Neural cell (in vitro differentiated cells): ENCODE measurements at regions not wholly inside any gene's neighbourhood (a gene's known extent, or its start where the extent isn't known, plus 50 kb on each side); places are given as distances from the start of the nearest gene placed in this dataset.
"Not testable (repeated sequence)": the region's sequence is repeated elsewhere in the genome, so short reads cannot be mapped to it uniquely, and the experiment has no call there.

Experiments used
- H2AFZ ChIP-seq: fragments of 200-600, 300-800 bp; sonication (generic), shearing (Covaris generic); 2 replicates; pipeline ENCODE4 v1.6.0; 2014; ENCODE audit warnings: low read depth, mild to moderate bottlenecking, antibody characterized with exemption, low read length, moderate library complexity
- H3F3A ChIP-seq: fragments of 200-600 bp; shearing (Covaris generic); 2 replicates; pipeline ENCODE4 v1.6.1; 2016; ENCODE audit warnings: mild to moderate bottlenecking, moderate library complexity, mixed read lengths, antibody characterized with exemption, low read length; ENCODE audit not compliant: insufficient read depth, poor library complexity, severe bottlenecking
- H3K27ac ChIP-seq: fragments of 200-600, 300-800 bp; sonication (generic), shearing (Covaris generic); 2 replicates; pipeline ENCODE4 v1.5.1; 2014; ENCODE audit warnings: mild to moderate bottlenecking, low read length, moderate library complexity
- H3K27me3 ChIP-seq: fragments of 300-800, 200-600 bp; sonication (generic), shearing (Covaris generic); 2 replicates; pipeline ENCODE4 v1.6.0; 2014; ENCODE audit warnings: mild to moderate bottlenecking, low read depth, low read length, moderate library complexity; ENCODE audit not compliant: insufficient read depth
- H3K36me3 ChIP-seq: fragments of 300-800, 200-600 bp; sonication (generic), shearing (Covaris generic); 2 replicates; pipeline ENCODE4 v1.5.1; 2014; ENCODE audit warnings: mild to moderate bottlenecking, antibody characterized with exemption, low read length, moderate library complexity; ENCODE audit not compliant: insufficient read depth
- H3K4me2 ChIP-seq: fragments of 300-800, 200-600 bp; sonication (generic), shearing (Covaris generic); 2 replicates; pipeline ENCODE4 v1.6.0; 2014; ENCODE audit warnings: mild to moderate bottlenecking, low read length
- H3K4me3 ChIP-seq: fragments of 300-800, 200-600 bp; sonication (generic), shearing (Covaris generic); 2 replicates; pipeline ENCODE4 v1.5.1; 2014; ENCODE audit warnings: mild to moderate bottlenecking, low read length, moderate library complexity
- H3K79me2 ChIP-seq: fragments of 200-600 bp; shearing (Covaris generic); replicated peaks from 2 replicates; pipeline ENCODE4 v1.6.0; 2014; ENCODE audit warnings: mild to moderate bottlenecking, low read length, moderate library complexity; ENCODE audit not compliant: insufficient read depth
- H3K9ac ChIP-seq: fragments of 300-800, 200-600 bp; sonication (generic), shearing (Covaris generic); 2 replicates; pipeline ENCODE4 v1.6.1; 2016; ENCODE audit warnings: mild to moderate bottlenecking, low read length, mixed read lengths
- H3K9me2 ChIP-seq: fragments of 200-600 bp; shearing (Covaris generic); 2 replicates; pipeline ENCODE4 v1.6.1; 2016; ENCODE audit warnings: mild to moderate bottlenecking, low read length, mixed read lengths; ENCODE audit not compliant: insufficient read depth
- H3K9me3 ChIP-seq: fragments of 200-600, 300-800 bp; sonication (generic), shearing (Covaris generic); 2 replicates; pipeline ENCODE4 v1.6.1; 2016; ENCODE audit warnings: mild to moderate bottlenecking, mixed run types, low read length, moderate library complexity, mixed read lengths
- H4K20me1 ChIP-seq: fragments of 200-600 bp; shearing (Covaris generic); 2 replicates; pipeline ENCODE4 v1.6.1; 2016; ENCODE audit warnings: mild to moderate bottlenecking, mixed run types; ENCODE audit not compliant: insufficient read depth
- CTCF ChIP-seq: fragments of 450-650 bp; IDR thresholded peaks from 2 replicates; pipeline ENCODE4 v1.5.1; 2014; ENCODE audit warnings: antibody characterized with exemption, mild to moderate bottlenecking, moderate library complexity; ENCODE audit not compliant: poor library complexity, severe bottlenecking
- EP300 ChIP-seq: fragments of 450-650 bp; conservative IDR thresholded peaks from 2 replicates; pipeline ENCODE4 v1.6.1; 2014; ENCODE audit warnings: antibody characterized with exemption, mild to moderate bottlenecking, moderate library complexity; ENCODE audit not compliant: poor library complexity, severe bottlenecking
- EZH2 ChIP-seq: fragments of 200-600, 300-800 bp; shearing (Covaris generic), sonication (generic); IDR thresholded peaks from 2 replicates; pipeline ENCODE4 v1.6.1; 2014; ENCODE audit warnings: antibody characterized with exemption, low read length, borderline replicate concordance, mild to moderate bottlenecking; ENCODE audit not compliant: insufficient read depth, poor library complexity, severe bottlenecking
- MXI1 ChIP-seq: fragments of 450-650 bp; conservative IDR thresholded peaks from 2 replicates; pipeline ENCODE4 v1.6.1; 2014; ENCODE audit warnings: antibody characterized with exemption, mild to moderate bottlenecking; ENCODE audit not compliant: poor library complexity, severe bottlenecking
- POLR2AphosphoS5 ChIP-seq: IDR thresholded peaks from 2 replicates; pipeline ENCODE4 v1.6.1; 2012
- RAD21 ChIP-seq: fragments of 450-650 bp; conservative IDR thresholded peaks from 2 replicates; pipeline ENCODE4 v1.6.1; 2014; ENCODE audit warnings: antibody characterized with exemption, mild to moderate bottlenecking, moderate library complexity
- SMC3 ChIP-seq: fragments of 450-650 bp; conservative IDR thresholded peaks from 2 replicates; pipeline ENCODE4 v1.6.1; 2014; ENCODE audit warnings: antibody characterized with exemption, mild to moderate bottlenecking, moderate library complexity; ENCODE audit not compliant: poor library complexity
- TAF1 ChIP-seq: IDR thresholded peaks from 2 replicates; pipeline ENCODE4 v1.6.1; 2012; ENCODE audit warnings: low read depth
- TF ChIP-seq, protein P1 (sequence below): IDR thresholded peaks from 2 replicates; pipeline ENCODE4 v1.6.1; 2012; ENCODE audit warnings: borderline replicate concordance

GRCh38 chrX:131649741-131650140 lies 105.9 kb downstream of the OR13H1 start:
- Histone ChIP-seq H3K9ac (no peak overlapping the region), H3K27me3 (no peaks in the 10 kb centered on the region)
- no peak for TF ChIP-seq EZH2
- TF ChIP-seq SMC3 = no peak
- no peak for TF ChIP-seq POLR2AphosphoS5
- TF ChIP-seq MXI1 = no peak
- no peak for TF ChIP-seq TAF1
- no peak for TF ChIP-seq EP300
- TF ChIP-seq RAD21 = no peak
- TF ChIP-seq, protein P1, sequence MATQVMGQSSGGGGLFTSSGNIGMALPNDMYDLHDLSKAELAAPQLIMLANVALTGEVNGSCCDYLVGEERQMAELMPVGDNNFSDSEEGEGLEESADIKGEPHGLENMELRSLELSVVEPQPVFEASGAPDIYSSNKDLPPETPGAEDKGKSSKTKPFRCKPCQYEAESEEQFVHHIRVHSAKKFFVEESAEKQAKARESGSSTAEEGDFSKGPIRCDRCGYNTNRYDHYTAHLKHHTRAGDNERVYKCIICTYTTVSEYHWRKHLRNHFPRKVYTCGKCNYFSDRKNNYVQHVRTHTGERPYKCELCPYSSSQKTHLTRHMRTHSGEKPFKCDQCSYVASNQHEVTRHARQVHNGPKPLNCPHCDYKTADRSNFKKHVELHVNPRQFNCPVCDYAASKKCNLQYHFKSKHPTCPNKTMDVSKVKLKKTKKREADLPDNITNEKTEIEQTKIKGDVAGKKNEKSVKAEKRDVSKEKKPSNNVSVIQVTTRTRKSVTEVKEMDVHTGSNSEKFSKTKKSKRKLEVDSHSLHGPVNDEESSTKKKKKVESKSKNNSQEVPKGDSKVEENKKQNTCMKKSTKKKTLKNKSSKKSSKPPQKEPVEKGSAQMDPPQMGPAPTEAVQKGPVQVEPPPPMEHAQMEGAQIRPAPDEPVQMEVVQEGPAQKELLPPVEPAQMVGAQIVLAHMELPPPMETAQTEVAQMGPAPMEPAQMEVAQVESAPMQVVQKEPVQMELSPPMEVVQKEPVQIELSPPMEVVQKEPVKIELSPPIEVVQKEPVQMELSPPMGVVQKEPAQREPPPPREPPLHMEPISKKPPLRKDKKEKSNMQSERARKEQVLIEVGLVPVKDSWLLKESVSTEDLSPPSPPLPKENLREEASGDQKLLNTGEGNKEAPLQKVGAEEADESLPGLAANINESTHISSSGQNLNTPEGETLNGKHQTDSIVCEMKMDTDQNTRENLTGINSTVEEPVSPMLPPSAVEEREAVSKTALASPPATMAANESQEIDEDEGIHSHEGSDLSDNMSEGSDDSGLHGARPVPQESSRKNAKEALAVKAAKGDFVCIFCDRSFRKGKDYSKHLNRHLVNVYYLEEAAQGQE = no peak
- TF ChIP-seq CTCF = no peak

DNA sequence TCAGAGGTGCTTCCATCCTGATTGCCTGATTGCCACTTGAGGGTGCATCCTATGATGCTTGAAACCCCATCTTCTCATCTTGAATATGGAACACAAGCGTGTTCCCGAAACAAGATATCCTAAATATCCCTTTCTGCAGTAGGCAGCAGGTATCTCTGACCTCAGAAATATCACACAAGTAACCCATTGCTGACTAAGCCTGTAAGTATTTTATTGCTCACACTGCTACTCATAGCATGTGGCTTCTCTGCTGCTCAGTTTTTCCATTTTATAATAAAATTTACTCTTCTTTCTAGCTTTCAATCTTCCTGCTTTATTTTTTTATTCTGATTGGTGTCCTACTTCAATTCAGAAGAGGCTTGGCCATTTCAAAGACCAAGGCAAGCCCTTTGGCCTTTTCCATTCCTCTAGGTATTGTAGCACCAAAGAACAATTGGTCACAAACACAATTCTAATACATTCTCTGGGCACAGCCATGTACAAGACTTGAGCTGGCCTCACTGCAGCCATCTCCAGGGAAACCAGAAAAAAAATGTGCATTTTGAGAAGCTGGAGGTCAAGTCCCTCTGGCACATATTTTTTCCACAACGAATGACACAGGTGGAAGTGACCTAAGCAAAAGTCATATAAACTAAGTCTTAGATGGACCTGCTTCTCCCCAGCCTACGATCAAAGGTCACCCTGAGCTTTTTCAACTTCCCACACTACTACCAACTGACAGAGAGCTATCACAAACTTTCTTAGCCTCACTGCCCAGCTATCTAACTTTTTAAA lies 107.0 kb downstream of the OR13H1 start:
- no peaks in the 10 kb centered on the region for H3K79me2 ChIP-seq
- no peaks in the 10 kb centered on the region for H3F3A ChIP-seq
- H3K27ac ChIP-seq = no peak overlapping the region
- TF ChIP-seq SMC3 (no peak), EP300 (no peak), RAD21 (no peak), CTCF (no peak), TAF1 (no peak)
- no peak overlapping the region for H3K4me3 ChIP-seq
- no peak overlapping the region for H3K9ac ChIP-seq
- H3K27me3 ChIP-seq = no peaks in the 10 kb centered on the region
- H4K20me1 ChIP-seq = no peaks in the 10 kb centered on the region
- no peaks in the 10 kb centered on the region for H3K36me3 ChIP-seq
- no peaks in the 10 kb centered on the region for H3K9me3 ChIP-seq
- H3K9me2 ChIP-seq = no peaks in the 10 kb centered on the region
- no peak overlapping the region for H2AFZ ChIP-seq
- no peak overlapping the region for H3K4me2 ChIP-seq

More at GRCh38 chrX:131649741-131650140, 105.9 kb downstream of the OR13H1 start:
- H3K4me3 ChIP-seq = no peak overlapping the region
- no peaks in the 10 kb centered on the region for H3K36me3 ChIP-seq
- H3K9me3 ChIP-seq = no peaks in the 10 kb centered on the region
- no peak overlapping the region for H3K27ac ChIP-seq
- no peaks in the 10 kb centered on the region for H3F3A ChIP-seq
- H3K9me2 ChIP-seq = no peaks in the 10 kb centered on the region
- H4K20me1 ChIP-seq = no peaks in the 10 kb centered on the region
- no peaks in the 10 kb centered on the region for H3K79me2 ChIP-seq
- no peak overlapping the region for H3K4me2 ChIP-seq
- no peak overlapping the region for H2AFZ ChIP-seq

GRCh38 chrX:131663726-131664125 lies 119.9 kb downstream of the OR13H1 start:
- H3F3A ChIP-seq, H3K79me2 ChIP-seq, H3K9ac ChIP-seq, H3K9me2 ChIP-seq, H3K9me3 ChIP-seq, H3K36me3 ChIP-seq, H3K27ac ChIP-seq, H3K27me3 ChIP-seq, H3K4me2 ChIP-seq, H2AFZ ChIP-seq, H3K4me3 ChIP-seq, H4K20me1 ChIP-seq: not testable (repeated sequence)
